Esophagus squamous epithelium (tissue), 4 donors: ENCODE measurements at regions not wholly inside any gene's neighbourhood (a gene's known extent, or its start where the extent isn't known, plus 50 kb on each side); places are given as distances from the start of the nearest gene placed in this dataset.

Experiments used
- POLR2A ChIP-seq, 4 donors: fragments of 450-650 bp; IDR thresholded peaks; one replicate each; pipeline ENCODE4 v1.6.1; 2017; ENCODE audit warnings: antibody characterized with exemption in 4 of 4, mild to moderate bottlenecking in 4 of 4, moderate library complexity in 3 of 4
- TF ChIP-seq, protein P1 (sequence below), 6 experiments: fragments of 450-650 bp in 4 of 6; fragments of 200-600 bp in 2 of 6; sonication (generic) in 2 of 6; IDR thresholded peaks; one replicate each; pipeline ENCODE4 v1.5.1; 2016 to 2019; ENCODE audit warnings: antibody characterized with exemption in 6 of 6, mild to moderate bottlenecking in 4 of 6, moderate library complexity in 4 of 6

- TF ChIP-seq, protein P1, sequence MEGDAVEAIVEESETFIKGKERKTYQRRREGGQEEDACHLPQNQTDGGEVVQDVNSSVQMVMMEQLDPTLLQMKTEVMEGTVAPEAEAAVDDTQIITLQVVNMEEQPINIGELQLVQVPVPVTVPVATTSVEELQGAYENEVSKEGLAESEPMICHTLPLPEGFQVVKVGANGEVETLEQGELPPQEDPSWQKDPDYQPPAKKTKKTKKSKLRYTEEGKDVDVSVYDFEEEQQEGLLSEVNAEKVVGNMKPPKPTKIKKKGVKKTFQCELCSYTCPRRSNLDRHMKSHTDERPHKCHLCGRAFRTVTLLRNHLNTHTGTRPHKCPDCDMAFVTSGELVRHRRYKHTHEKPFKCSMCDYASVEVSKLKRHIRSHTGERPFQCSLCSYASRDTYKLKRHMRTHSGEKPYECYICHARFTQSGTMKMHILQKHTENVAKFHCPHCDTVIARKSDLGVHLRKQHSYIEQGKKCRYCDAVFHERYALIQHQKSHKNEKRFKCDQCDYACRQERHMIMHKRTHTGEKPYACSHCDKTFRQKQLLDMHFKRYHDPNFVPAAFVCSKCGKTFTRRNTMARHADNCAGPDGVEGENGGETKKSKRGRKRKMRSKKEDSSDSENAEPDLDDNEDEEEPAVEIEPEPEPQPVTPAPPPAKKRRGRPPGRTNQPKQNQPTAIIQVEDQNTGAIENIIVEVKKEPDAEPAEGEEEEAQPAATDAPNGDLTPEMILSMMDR (IDR thresholded peaks at IDR 0.05) = no peak
- no peak for TF ChIP-seq POLR2A (IDR thresholded peaks at IDR 0.05)
Measured at GRCh38 chr4:154088741-154089140, 299.9 kb upstream of the SFRP2 start.
